IMR-90 (cell line): ENCODE measurements at regions not wholly inside any gene's neighbourhood (a gene's known extent, or its start where the extent isn't known, plus 50 kb on each side); places are given as distances from the start of the nearest gene placed in this dataset.

Experiments
- ATAC-seq: fragments of 200-7000 bp; cut with Tn5 transposase; 2 replicates; pipeline ENCODE4 v1.9.1; 2020; ENCODE audit warnings: low read depth, mild to moderate bottlenecking, moderate library complexity
- BruUV-seq: library from RNA; stranded (reverse); fragments of 400-500 nt; replicated peaks from 2 replicates; lab custom pipeline; 2021; lab: Mats Ljungman, UMichigan
- CTCF ChIA-PET: fragments of 300-600 bp; formaldehyde crosslinking; extraction: SDS; loops from one replicate; lab custom pipeline; 2021; ENCODE audit warnings: antibody characterized with exemption; lab: Yijun Ruan, JAX
- POLR2A ChIA-PET: fragments of 300-600 bp; sonication (Branson Sonifier 250); formaldehyde crosslinking; loops from one replicate; lab custom pipeline; 2022; ENCODE audit warnings: antibody characterized with exemption; ENCODE audit not compliant: unreplicated experiment; lab: Charles Lee
- DNase-seq: peaks from one replicate; pipeline ENCODE4 v3.0.0; 2013
- H2AFZ ChIP-seq: replicated peaks from 2 replicates; pipeline ENCODE3; 2013; ENCODE audit warnings: low read length, mild to moderate bottlenecking; ENCODE audit not compliant: poor library complexity
- H2AK5ac ChIP-seq: 2 replicates; pipeline ENCODE4 v1.6.1; 2013; ENCODE audit warnings: low read depth, low read length, inconsistent platforms
- H2AK9ac ChIP-seq: replicated peaks from 2 replicates; pipeline ENCODE3; 2013; ENCODE audit warnings: mild to moderate bottlenecking, low read depth, low read length, moderate library complexity; ENCODE audit not compliant: poor library complexity
- H2BK120ac ChIP-seq: 2 replicates; pipeline ENCODE4 v1.6.1; 2013; ENCODE audit warnings: low read depth, low read length, inconsistent platforms
- H2BK15ac ChIP-seq: 3 replicates; pipeline ENCODE4 v1.6.1; 2013; ENCODE audit warnings: low read depth, low read length, inconsistent platforms
- H2BK20ac ChIP-seq: 2 replicates; pipeline ENCODE4 v1.6.1; 2013; ENCODE audit warnings: low read depth, mild to moderate bottlenecking, inconsistent platforms, low read length, moderate library complexity
- H2BK5ac ChIP-seq: 2 replicates; pipeline ENCODE4 v1.6.1; 2013; ENCODE audit warnings: mild to moderate bottlenecking, low read depth, low read length, inconsistent platforms; ENCODE audit not compliant: poor library complexity, severe bottlenecking
- H3K14ac ChIP-seq: replicated peaks from 2 replicates; pipeline ENCODE4 v1.6.1; 2013; ENCODE audit warnings: low read depth, low read length, inconsistent platforms
- H3K18ac ChIP-seq: 2 replicates; pipeline ENCODE4 v1.6.1; 2013; ENCODE audit warnings: low read depth, low read length, control low read depth
- H3K23ac ChIP-seq: 2 replicates; pipeline ENCODE4 v1.6.1; 2013; ENCODE audit warnings: low read depth, low read length, inconsistent platforms
- H3K27ac ChIP-seq: 2 replicates; pipeline ENCODE4 v1.5.1; 2013; ENCODE audit warnings: mild to moderate bottlenecking, control low read depth, low read length; ENCODE audit not compliant: insufficient read depth
- H3K27me3 ChIP-seq: 2 replicates; pipeline ENCODE4 v1.6.1; 2013; ENCODE audit warnings: low read length; ENCODE audit not compliant: control insufficient read depth, insufficient read depth
- H3K36me3 ChIP-seq: 2 replicates; pipeline ENCODE4 v1.6.1; 2013; ENCODE audit warnings: low read length, mixed read lengths; ENCODE audit not compliant: control insufficient read depth, insufficient read depth
- H3K4ac ChIP-seq: 2 replicates; pipeline ENCODE4 v1.6.1; 2013; ENCODE audit warnings: low read depth, low read length, inconsistent platforms
- H3K4me1 ChIP-seq: 2 replicates; pipeline ENCODE4 v1.6.1; 2013; ENCODE audit warnings: low read length, mixed read lengths; ENCODE audit not compliant: control insufficient read depth, insufficient read depth
- H3K4me2 ChIP-seq: 2 replicates; pipeline ENCODE4 v1.6.1; 2013; ENCODE audit warnings: low read depth, mild to moderate bottlenecking, control low read depth, low read length, moderate library complexity
- H3K4me3 ChIP-seq: 2 replicates; pipeline ENCODE4 v1.5.1; 2013; ENCODE audit warnings: low read depth, mild to moderate bottlenecking, control low read depth, low read length, moderate library complexity; ENCODE audit not compliant: insufficient read depth
- H3K56ac ChIP-seq: 2 replicates; pipeline ENCODE4 v1.6.1; 2013; ENCODE audit warnings: low read length, inconsistent platforms; ENCODE audit not compliant: insufficient read depth; ENCODE audit errors: extremely low read depth
- H3K79me1 ChIP-seq, 2 experiments: 2 replicates each; pipeline ENCODE4 v1.6.1; 2013; ENCODE audit warnings: low read length in 2 of 2, inconsistent platforms in 1 of 2, low read depth in 1 of 2
- H3K9ac ChIP-seq: 2 replicates; pipeline ENCODE4 v1.6.1; 2013; ENCODE audit warnings: low read depth, low read length, control low read depth
- H3K9me1 ChIP-seq: 2 replicates; pipeline ENCODE4 v1.6.1; 2013; ENCODE audit warnings: low read length, inconsistent platforms; ENCODE audit not compliant: insufficient read depth
- H3K9me3 ChIP-seq: 2 replicates; pipeline ENCODE4 v1.6.1; 2013; ENCODE audit warnings: low read length; ENCODE audit not compliant: control insufficient read depth, insufficient read depth
- H4K20me1 ChIP-seq: 2 replicates; pipeline ENCODE4 v1.6.1; 2013; ENCODE audit warnings: low read length, inconsistent platforms; ENCODE audit not compliant: insufficient read depth
- H4K5ac ChIP-seq: 2 replicates; pipeline ENCODE4 v1.6.1; 2013; ENCODE audit warnings: mild to moderate bottlenecking, low read depth, low read length, control low read depth
- H4K8ac ChIP-seq, 2 experiments: 2 replicates each; pipeline ENCODE4 v1.6.1; 2013; ENCODE audit warnings: low read depth in 2 of 2, low read length in 2 of 2, control low read depth in 1 of 2, inconsistent platforms in 1 of 2
- H4K91ac ChIP-seq: 2 replicates; pipeline ENCODE4 v1.6.1; 2013; ENCODE audit warnings: low read depth, low read length, inconsistent platforms; ENCODE audit not compliant: insufficient read depth
- CEBPB ChIP-seq: IDR thresholded peaks from 2 replicates; pipeline ENCODE4 v1.6.1; 2012; ENCODE audit warnings: low read depth, low read length, improper control_type of control experiment
- MXI1 ChIP-seq: IDR thresholded peaks from 2 replicates; pipeline ENCODE4 v1.6.1; 2012; ENCODE audit warnings: low read depth, mild to moderate bottlenecking, low read length, moderate library complexity, borderline replicate concordance
- NFE2L2 ChIP-seq: fragments of 150-350 bp; IDR thresholded peaks from 2 replicates; pipeline ENCODE4 v1.6.1; 2016; ENCODE audit warnings: low read depth, mild to moderate bottlenecking, low read length
- POLR2A ChIP-seq: IDR thresholded peaks from 2 replicates; pipeline ENCODE4 v1.6.1; 2012; ENCODE audit warnings: mild to moderate bottlenecking, low read depth, low read length
- RFX5 ChIP-seq: IDR thresholded peaks from 2 replicates; pipeline ENCODE4 v1.8.0; 2012; ENCODE audit warnings: low read depth, mild to moderate bottlenecking, low read length, moderate library complexity
- SMC3 ChIP-seq: fragments of 150-350 bp; IDR thresholded peaks from 2 replicates; pipeline ENCODE4 v1.6.1; 2016; ENCODE audit warnings: low read depth, mild to moderate bottlenecking, antibody characterized with exemption, low read length, moderate library complexity
- WGBS, 2 experiments: methylation state at CpG; one replicate each; pipeline versions ENCODE4 v1.1.5 to v1.1.7; 2013; ENCODE audit warnings: missing lambda C conversion rate in 2 of 2; ENCODE audit not compliant: insufficient read length in 1 of 2; ENCODE audit errors: extremely low coverage in 2 of 2; 5-methylcytosine and 5-hydroxymethylcytosine counted together
- dilution Hi-C: fragments of 300-500 bp; cut with HindIII; formaldehyde crosslinking; loops from one replicate; pipeline ENCODE4 v1.14.3; 2018; ENCODE audit warnings: low sequenced_read_pairs; ENCODE audit not compliant: unreplicated experiment
- in situ Hi-C: fragments of 300-500 bp; cut with MboI; formaldehyde crosslinking; loops from 3 replicates; pipeline ENCODE4 v1.14.3; 2019; ENCODE audit warnings: low sequenced_read_pairs, inconsistent platforms, mixed read lengths
- intact Hi-C: fragments of 100-400 bp; cut with micrococcal nuclease; formaldehyde crosslinking; loops from 2 replicates; pipeline ENCODE4 v1.10.0; 2022
- TF ChIP-seq, protein P1 (sequence below): fragments of 150-350 bp; IDR thresholded peaks from 2 replicates; pipeline ENCODE4 v1.6.1; 2017; ENCODE audit warnings: mild to moderate bottlenecking, antibody characterized with exemption, low read length, low read depth
- TF ChIP-seq, protein P2 (sequence below): conservative IDR thresholded peaks from 2 replicates; pipeline ENCODE4 v1.5.1; 2012; ENCODE audit warnings: mild to moderate bottlenecking, low read depth, low read length, improper control_type of control experiment

DNA sequence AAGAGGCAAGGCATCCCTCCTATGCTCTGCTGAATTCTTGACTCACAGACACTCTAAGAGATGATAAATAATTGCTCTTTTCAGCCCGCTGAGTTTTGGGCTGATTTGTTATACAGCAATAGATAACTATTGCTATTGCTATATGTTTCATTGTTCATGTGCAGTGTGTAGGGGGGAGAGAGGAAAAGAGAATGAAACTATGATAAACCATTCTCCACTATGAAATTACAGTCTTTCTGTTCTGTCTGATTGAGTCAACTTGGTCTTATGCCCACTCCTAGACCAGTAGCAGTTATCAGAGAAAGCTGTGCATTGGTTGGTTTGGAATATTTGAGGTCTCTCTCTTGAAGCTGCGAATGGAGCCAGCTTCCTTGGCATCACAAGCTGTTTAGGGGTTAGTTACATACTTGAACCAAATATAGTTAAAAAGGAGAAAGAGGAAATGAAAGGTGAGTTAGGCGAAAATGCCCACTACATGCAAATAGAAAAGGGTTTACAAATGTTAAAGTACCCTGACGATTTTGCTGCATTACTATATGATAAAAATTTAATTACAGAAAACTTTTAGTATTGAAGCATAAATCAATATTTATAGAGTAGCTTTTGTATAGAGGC lies 136.3 kb upstream of the ACTBL2 start:
- in situ Hi-C loops = no loop called here
- Histone ChIP-seq H3K79me1 (no peaks in the 10 kb centered on the region), H3K4me3 (no peak overlapping the region), H2BK120ac (no peak overlapping the region), H2BK15ac (no peak overlapping the region), H4K8ac (no peak overlapping the region), H3K9me3 (no peaks in the 10 kb centered on the region), H3K14ac (no peak overlapping the region), H2BK5ac (no peak overlapping the region), H3K9me1 (no peaks in the 10 kb centered on the region), H2BK20ac (no peak overlapping the region), H4K91ac (no peak overlapping the region), H2AFZ (no peak overlapping the region), H3K27ac (no peak overlapping the region), H3K36me3 (no peaks in the 10 kb centered on the region), H3K56ac (no peak overlapping the region), H3K4me2 (no peak overlapping the region), H4K20me1 (no peaks in the 10 kb centered on the region), H2AK5ac (no peak overlapping the region), H4K5ac (no peak overlapping the region), H3K4me1 (no peaks in the 10 kb centered on the region), H3K9ac (no peak overlapping the region), H3K18ac (no peak overlapping the region), H3K27me3 (no peaks in the 10 kb centered on the region), H3K4ac (no peak overlapping the region), H2AK9ac (no peak overlapping the region), H3K23ac (no peak overlapping the region)
- CTCF ChIA-PET = no interaction called here
- DNase-seq (no peak), ATAC-seq (no peak)
- dilution Hi-C loops = no loop called here
- TF ChIP-seq, protein P1, sequence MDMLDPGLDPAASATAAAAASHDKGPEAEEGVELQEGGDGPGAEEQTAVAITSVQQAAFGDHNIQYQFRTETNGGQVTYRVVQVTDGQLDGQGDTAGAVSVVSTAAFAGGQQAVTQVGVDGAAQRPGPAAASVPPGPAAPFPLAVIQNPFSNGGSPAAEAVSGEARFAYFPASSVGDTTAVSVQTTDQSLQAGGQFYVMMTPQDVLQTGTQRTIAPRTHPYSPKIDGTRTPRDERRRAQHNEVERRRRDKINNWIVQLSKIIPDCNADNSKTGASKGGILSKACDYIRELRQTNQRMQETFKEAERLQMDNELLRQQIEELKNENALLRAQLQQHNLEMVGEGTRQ = no peak
- TF ChIP-seq NFE2L2 = no peak
- no peak for TF ChIP-seq RFX5
- TF ChIP-seq POLR2A = no peak
- no peak for TF ChIP-seq SMC3
- no peak for TF ChIP-seq CEBPB
- no peak for TF ChIP-seq MXI1
- TF ChIP-seq, protein P2, sequence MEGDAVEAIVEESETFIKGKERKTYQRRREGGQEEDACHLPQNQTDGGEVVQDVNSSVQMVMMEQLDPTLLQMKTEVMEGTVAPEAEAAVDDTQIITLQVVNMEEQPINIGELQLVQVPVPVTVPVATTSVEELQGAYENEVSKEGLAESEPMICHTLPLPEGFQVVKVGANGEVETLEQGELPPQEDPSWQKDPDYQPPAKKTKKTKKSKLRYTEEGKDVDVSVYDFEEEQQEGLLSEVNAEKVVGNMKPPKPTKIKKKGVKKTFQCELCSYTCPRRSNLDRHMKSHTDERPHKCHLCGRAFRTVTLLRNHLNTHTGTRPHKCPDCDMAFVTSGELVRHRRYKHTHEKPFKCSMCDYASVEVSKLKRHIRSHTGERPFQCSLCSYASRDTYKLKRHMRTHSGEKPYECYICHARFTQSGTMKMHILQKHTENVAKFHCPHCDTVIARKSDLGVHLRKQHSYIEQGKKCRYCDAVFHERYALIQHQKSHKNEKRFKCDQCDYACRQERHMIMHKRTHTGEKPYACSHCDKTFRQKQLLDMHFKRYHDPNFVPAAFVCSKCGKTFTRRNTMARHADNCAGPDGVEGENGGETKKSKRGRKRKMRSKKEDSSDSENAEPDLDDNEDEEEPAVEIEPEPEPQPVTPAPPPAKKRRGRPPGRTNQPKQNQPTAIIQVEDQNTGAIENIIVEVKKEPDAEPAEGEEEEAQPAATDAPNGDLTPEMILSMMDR = no peak
- no TSS peak for BruUV-seq
- POLR2A ChIA-PET = no interaction called here
- intact Hi-C loops = no loop called here
- WGBS, 2 experiments = no CpG with 5 or more reads among the region's 4 CpGs
